ENCODE measurements at regions not wholly inside any gene's neighbourhood (a gene's known extent, or its start where the extent isn't known, plus 50 kb on each side); places are given as distances from the start of the nearest gene placed in this dataset.

GRCh38 chr4:62269918-62270317 is 1069.8 kb downstream of the ADGRL3 start:
- no peak overlapping the region for H3K4me3 ChIP-seq
- intact Hi-C loops (cut with DNase I) = no loop called here
- H3K27ac ChIP-seq = no peak overlapping the region
- TF ChIP-seq POLR2A (IDR thresholded peaks at IDR 0.05) (no peak), CTCF (IDR thresholded peaks at IDR 0.05) (no peak)
- no peaks in the 10 kb centered on the region for H3K36me3 ChIP-seq
- no peak for DNase-seq
- H3K27me3 ChIP-seq = no peaks in the 10 kb centered on the region
- WGBS, 2 donors = 80 to 83% methylated on average over 4 of the region's 4 CpGs
- no peaks in the 10 kb centered on the region for H3K9me3 ChIP-seq
- no peaks in the 10 kb centered on the region for H3K4me1 ChIP-seq

- TF ChIP-seq CTCF (IDR thresholded peaks at IDR 0.05) (no peak), POLR2A (IDR thresholded peaks at IDR 0.05) (no peak)
- intact Hi-C loops (cut with DNase I) = no loop called here
Observed at GRCh38 chr4:62263454-62263853, 1063.3 kb downstream of the ADGRL3 start.

DNA sequence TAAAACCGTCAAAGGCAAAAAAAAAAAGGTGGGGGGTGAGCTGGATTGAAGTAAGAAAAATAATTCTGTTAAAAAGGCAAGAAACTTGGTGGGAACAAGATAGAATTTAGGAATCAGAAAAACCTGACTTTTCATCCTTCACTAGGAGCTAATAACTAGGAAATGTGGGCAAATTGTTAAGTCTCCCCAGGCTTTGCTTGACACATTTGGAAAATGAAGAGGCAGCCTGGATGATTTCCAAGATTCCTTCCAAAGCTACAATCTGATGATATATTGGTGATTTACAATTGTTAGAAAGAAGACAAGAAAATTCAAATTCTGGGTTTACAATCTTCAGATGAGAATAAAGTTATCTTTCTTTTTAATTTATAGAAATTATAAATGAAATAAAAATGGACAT is 1062.5 kb downstream of the ADGRL3 start:
- no peaks in the 10 kb centered on the region for H3K9me3 ChIP-seq
- no peaks in the 10 kb centered on the region for H3K36me3 ChIP-seq
- H3K27me3 ChIP-seq = no peaks in the 10 kb centered on the region
- H3K27ac ChIP-seq = no peak overlapping the region
- WGBS, 2 donors = 56 to 62% methylated on average over 1 of the region's 1 CpG
- TF ChIP-seq POLR2A (IDR thresholded peaks at IDR 0.05) = no peak
- no peak for TF ChIP-seq CTCF (IDR thresholded peaks at IDR 0.05)
- intact Hi-C loops (cut with DNase I) = no loop called here
- H3K4me3 ChIP-seq = no peak overlapping the region
- DNase-seq = no peak
- peaks cover 0 to 9% (median 0%) of the 10 kb centered on the region in 3 donors for H3K4me1 ChIP-seq

More at GRCh38 chr4:62263454-62263853, 1063.3 kb downstream of the ADGRL3 start:
- Histone ChIP-seq H3K36me3 (no peaks in the 10 kb centered on the region), H3K4me3 (no peak overlapping the region), H3K4me1 (peaks cover 0 to 9% (median 0%) of the 10 kb centered on the region in 3 donors), H3K27me3 (no peaks in the 10 kb centered on the region), H3K9me3 (no peaks in the 10 kb centered on the region), H3K27ac (no peak overlapping the region)
- DNase-seq = no peak

DNA sequence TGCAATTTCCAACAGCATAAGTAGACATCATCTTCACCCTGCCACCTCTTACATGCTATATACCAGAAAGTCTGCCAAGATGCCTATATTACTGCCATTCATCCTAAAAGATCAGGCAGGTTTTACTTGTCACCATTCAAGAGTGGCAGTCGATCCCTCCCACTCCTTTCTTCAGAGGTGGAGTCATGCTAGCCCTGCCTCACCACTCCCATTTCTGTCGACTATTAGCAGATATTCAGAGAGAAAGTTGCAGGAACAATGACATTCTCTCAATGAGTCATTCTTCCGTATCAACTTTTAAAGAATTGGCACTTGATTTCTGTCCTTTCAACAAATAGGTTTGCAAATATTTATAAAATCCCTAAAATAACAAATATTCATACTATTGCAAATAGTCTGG is 1060.1 kb downstream of the ADGRL3 start:
- no peak for DNase-seq
- WGBS, 2 donors = 30 to 48% methylated on average over 3 of the region's 3 CpGs
- Histone ChIP-seq H3K4me1 (peaks cover 0 to 9% (median 0%) of the 10 kb centered on the region in 3 donors), H3K27me3 (no peaks in the 10 kb centered on the region), H3K27ac (no peak overlapping the region), H3K9me3 (no peaks in the 10 kb centered on the region), H3K4me3 (no peak overlapping the region), H3K36me3 (no peaks in the 10 kb centered on the region)
- TF ChIP-seq CTCF (IDR thresholded peaks at IDR 0.05) (no peak), POLR2A (IDR thresholded peaks at IDR 0.05) (no peak)
- intact Hi-C loops (cut with DNase I) = no loop called here

GRCh38 chr4:62256479-62256878 is 1056.4 kb downstream of the ADGRL3 start:
- H3K9me3 ChIP-seq = no peaks in the 10 kb centered on the region
- TF ChIP-seq POLR2A (IDR thresholded peaks at IDR 0.05) (no peak), CTCF (IDR thresholded peaks at IDR 0.05) (no peak)
- no peak overlapping the region for H3K27ac ChIP-seq
- DNase-seq = no peak
- H3K4me3 ChIP-seq = no peak overlapping the region
- intact Hi-C loops (cut with DNase I) = no loop called here
- no peaks in the 10 kb centered on the region for H3K36me3 ChIP-seq
- peaks cover 0 to 9% (median 0%) of the 10 kb centered on the region in 3 donors for H3K4me1 ChIP-seq
- H3K27me3 ChIP-seq = no peaks in the 10 kb centered on the region

Measured in esophagus squamous epithelium (tissue), 5 donors.